HEK293T (cell line): ENCODE measurements at regions not wholly inside any gene's neighbourhood (a gene's known extent, or its start where the extent isn't known, plus 50 kb on each side); places are given as distances from the start of the nearest gene placed in this dataset.

Source experiments
- CTCF ChIA-PET: fragments of 350-600 bp; formaldehyde crosslinking; extraction: SDS; loops from one replicate; lab custom pipeline; 2021; ENCODE audit warnings: antibody characterized with exemption, inconsistent platforms; lab: Yijun Ruan, JAX
- POLR2A ChIA-PET: fragments of 350-600 bp; formaldehyde crosslinking; extraction: SDS; loops from one replicate; lab custom pipeline; 2020; ENCODE audit warnings: antibody characterized with exemption, inconsistent platforms; lab: Yijun Ruan, JAX
- DNase-seq: peaks from one replicate; pipeline ENCODE4 v3.0.0; 2012; ENCODE audit warnings: mixed read lengths; ENCODE audit errors: extremely low spot score
- ARNT ChIP-seq: fragments of 450-650 bp; IDR thresholded peaks from 2 replicates; pipeline ENCODE4 v1.6.1; 2017; ENCODE audit warnings: mild to moderate bottlenecking
- BHLHE40 ChIP-seq: fragments of 450-650 bp; IDR thresholded peaks from 2 replicates; pipeline ENCODE4 v1.6.1; 2016; ENCODE audit warnings: mild to moderate bottlenecking, moderate library complexity, borderline replicate concordance
- CTBP1 ChIP-seq: fragments of 450-650 bp; IDR thresholded peaks from 2 replicates; pipeline ENCODE4 v1.6.1; 2016; ENCODE audit warnings: borderline replicate concordance
- ELF4 ChIP-seq: fragments of 450-650 bp; IDR thresholded peaks from 2 replicates; pipeline ENCODE4 v1.6.1; 2017; ENCODE audit warnings: antibody characterized with exemption
- FOXA1 ChIP-seq: fragments of 450-650 bp; IDR thresholded peaks from 2 replicates; pipeline ENCODE4 v1.6.1; 2016; ENCODE audit warnings: mild to moderate bottlenecking
- FOXK2 ChIP-seq: fragments of 450-650 bp; IDR thresholded peaks from 2 replicates; pipeline ENCODE4 v1.6.1; 2016; ENCODE audit warnings: mild to moderate bottlenecking
- FOXM1 ChIP-seq: fragments of 450-650 bp; IDR thresholded peaks from 2 replicates; pipeline ENCODE4 v1.6.1; 2017; ENCODE audit warnings: mild to moderate bottlenecking, borderline replicate concordance
- HDGF ChIP-seq: fragments of 450-650 bp; IDR thresholded peaks from 2 replicates; pipeline ENCODE4 v1.6.1; 2017; ENCODE audit warnings: antibody characterized with exemption, borderline replicate concordance
- L3MBTL2 ChIP-seq: fragments of 450-650 bp; conservative IDR thresholded peaks from 2 replicates; pipeline ENCODE4 v1.6.1; 2016; ENCODE audit warnings: mild to moderate bottlenecking
- LEF1 ChIP-seq: fragments of 450-650 bp; IDR thresholded peaks from 2 replicates; pipeline ENCODE4 v1.6.1; 2017; ENCODE audit warnings: mild to moderate bottlenecking, borderline replicate concordance
- NFRKB ChIP-seq: fragments of 450-650 bp; IDR thresholded peaks from 2 replicates; pipeline ENCODE4 v1.6.1; 2016; ENCODE audit warnings: mild to moderate bottlenecking, moderate library complexity
- SP1 ChIP-seq: fragments of 450-650 bp; IDR thresholded peaks from 2 replicates; pipeline ENCODE4 v1.6.1; 2017
- SUZ12 ChIP-seq: fragments of 450-650 bp; IDR thresholded peaks from 2 replicates; pipeline ENCODE4 v1.6.1; 2016; ENCODE audit warnings: mild to moderate bottlenecking
- TARDBP ChIP-seq: fragments of 450-650 bp; IDR thresholded peaks from 2 replicates; pipeline ENCODE4 v1.6.1; 2016
- ZNF384 ChIP-seq: fragments of 450-650 bp; IDR thresholded peaks from 2 replicates; pipeline ENCODE4 v1.6.1; 2016
- TF ChIP-seq, protein P1 (sequence below): fragments of 450-650 bp; IDR thresholded peaks from 2 replicates; pipeline ENCODE4 v1.6.1; 2016

DNA sequence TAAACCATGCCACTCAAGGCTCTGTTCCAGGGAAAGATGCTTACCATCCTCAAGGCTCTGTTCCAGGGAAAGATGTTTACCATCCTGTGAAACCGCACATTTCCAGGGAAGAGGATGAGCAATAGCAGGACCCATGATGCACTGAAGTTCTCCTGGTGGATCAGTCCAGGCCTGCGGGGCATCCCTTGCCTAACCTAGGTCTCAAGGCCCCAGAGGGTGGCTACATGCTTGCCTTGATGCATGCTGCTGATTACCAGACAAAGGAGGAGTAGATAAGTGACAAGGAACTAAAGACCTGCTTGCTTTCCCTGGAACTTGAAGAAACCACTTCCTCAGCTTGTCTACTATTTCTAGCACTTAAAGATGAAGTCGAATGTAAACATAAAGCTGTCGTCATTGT is 111.0 kb upstream of the LINC00305 start:
- DNase-seq = no peak
- POLR2A ChIA-PET = no interaction called here
- CTCF ChIA-PET = no interaction called here

DNA sequence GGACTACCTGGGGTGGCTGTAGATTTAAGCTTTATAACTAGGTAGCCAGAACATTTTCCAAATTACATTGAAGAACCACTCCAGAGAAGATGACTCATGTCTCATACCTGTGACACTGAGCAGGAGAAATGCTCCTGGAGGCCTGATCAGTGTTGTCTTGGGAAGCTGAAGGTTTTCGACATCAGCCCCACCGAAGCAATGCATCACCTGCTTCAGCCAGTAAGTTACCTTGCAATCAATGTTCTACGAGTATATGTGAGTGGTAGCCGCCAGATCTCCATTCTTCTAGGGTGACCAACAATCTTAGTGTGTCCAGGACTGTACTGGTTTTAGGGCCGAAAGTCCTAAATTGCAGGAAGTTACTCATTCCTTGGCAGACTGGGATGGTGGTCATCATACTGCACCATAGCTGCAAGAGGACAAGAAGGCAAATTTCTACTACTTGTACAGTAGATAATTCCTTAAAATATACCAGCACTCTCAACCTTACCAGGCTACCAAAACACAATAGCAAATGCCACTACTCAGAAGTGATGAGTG is 109.3 kb upstream of the LINC00305 start:
- no peak for TF ChIP-seq CTBP1
- no peak for TF ChIP-seq BHLHE40
- TF ChIP-seq SP1 = no peak
- no peak for TF ChIP-seq LEF1
- TF ChIP-seq HDGF = no peak
- ChIA-PET POLR2A (no interaction called here), CTCF (no interaction called here)
- no peak for DNase-seq

More for the DNA sequence above, 111.0 kb upstream of the LINC00305 start:
- TF ChIP-seq ZNF384 (no peak), ELF4 (no peak), LEF1 (no peak), NFRKB (no peak), L3MBTL2 (no peak), SUZ12 (no peak), TARDBP (no peak), FOXA1 (no peak), BHLHE40 (no peak), CTBP1 (no peak), HDGF (no peak), FOXM1 (no peak), ARNT (no peak), FOXK2 (no peak), SP1 (no peak)
- TF ChIP-seq, protein P1, sequence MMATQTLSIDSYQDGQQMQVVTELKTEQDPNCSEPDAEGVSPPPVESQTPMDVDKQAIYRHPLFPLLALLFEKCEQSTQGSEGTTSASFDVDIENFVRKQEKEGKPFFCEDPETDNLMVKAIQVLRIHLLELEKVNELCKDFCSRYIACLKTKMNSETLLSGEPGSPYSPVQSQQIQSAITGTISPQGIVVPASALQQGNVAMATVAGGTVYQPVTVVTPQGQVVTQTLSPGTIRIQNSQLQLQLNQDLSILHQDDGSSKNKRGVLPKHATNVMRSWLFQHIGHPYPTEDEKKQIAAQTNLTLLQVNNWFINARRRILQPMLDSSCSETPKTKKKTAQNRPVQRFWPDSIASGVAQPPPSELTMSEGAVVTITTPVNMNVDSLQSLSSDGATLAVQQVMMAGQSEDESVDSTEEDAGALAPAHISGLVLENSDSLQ = no peak

DNA sequence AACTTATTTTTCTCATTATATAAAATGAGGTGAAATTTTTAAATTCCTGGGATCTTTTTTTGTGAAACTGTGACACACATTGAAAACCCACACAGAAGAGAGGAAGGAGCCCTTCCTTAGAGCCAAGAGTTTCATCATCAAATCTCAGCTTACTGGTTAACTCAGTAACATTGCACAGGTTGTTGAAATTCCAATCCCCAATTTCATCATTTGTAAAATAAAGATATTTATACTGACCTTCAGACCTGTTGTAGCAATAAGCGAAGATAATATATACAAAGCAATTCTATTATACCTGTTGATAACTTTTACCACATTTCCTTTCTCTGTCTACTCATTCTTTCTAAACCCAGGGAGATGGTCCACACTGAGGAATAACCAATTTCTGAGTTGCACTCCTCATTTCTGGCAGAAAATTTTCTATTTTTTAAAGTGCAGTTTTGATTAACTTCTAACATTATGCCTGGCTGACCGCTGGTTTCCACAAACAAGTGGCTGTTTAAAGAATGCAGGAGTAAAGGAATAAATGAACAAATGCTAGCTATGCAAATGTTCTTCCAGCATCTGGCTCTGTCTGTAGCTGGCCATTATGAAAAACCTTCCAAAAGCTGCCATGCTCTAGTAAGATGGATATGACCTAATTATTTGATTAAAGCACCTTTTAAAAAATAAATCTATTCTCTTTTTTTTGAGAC is 105.7 kb upstream of the LINC00305 start:
- CTCF ChIA-PET = no interaction called here
- POLR2A ChIA-PET = no interaction called here
- no peak for DNase-seq
- TF ChIP-seq, protein P1 = no peak
- no peak for TF ChIP-seq HDGF
- TF ChIP-seq ELF4 = no peak
- TF ChIP-seq FOXA1 = no peak
- no peak for TF ChIP-seq FOXK2
- no peak for TF ChIP-seq FOXM1
- TF ChIP-seq L3MBTL2 = no peak
- no peak for TF ChIP-seq SUZ12
- no peak for TF ChIP-seq TARDBP
- no peak for TF ChIP-seq LEF1
- no peak for TF ChIP-seq ARNT
- no peak for TF ChIP-seq BHLHE40
- TF ChIP-seq ZNF384 = no peak
- no peak for TF ChIP-seq CTBP1
- no peak for TF ChIP-seq NFRKB

DNA sequence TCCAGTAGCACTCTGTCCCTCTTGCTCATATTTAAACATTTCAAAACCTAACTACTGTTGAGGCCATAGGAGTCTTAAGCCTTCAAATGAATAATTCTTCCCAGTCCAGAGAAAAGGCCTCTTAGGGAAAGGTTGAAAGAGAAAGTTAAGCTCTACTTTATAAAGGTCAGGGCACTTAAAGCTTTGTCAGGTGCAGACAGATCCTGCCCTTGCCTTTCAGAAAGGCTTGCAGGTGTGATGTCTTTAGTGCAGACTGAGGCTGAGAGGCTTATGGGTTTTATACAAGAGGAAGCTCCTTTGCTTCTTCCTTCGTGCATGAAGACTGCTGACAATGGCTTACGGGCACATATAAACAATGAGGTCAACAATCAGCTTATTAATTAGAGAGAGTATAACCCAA is 105.0 kb upstream of the LINC00305 start:
- no peak for DNase-seq
- TF ChIP-seq ARNT (no peak), LEF1 (no peak), NFRKB (no peak), SP1 (no peak), FOXA1 (no peak), ZNF384 (no peak)
- TF ChIP-seq, protein P1 = no peak
- ChIA-PET CTCF (interaction anchor here (0.6 kb wide), 1 partner anchor 318 kb away, joined by 4 read pairs; no protein-coding TSS in a partner anchor), POLR2A (no interaction called here)

DNA sequence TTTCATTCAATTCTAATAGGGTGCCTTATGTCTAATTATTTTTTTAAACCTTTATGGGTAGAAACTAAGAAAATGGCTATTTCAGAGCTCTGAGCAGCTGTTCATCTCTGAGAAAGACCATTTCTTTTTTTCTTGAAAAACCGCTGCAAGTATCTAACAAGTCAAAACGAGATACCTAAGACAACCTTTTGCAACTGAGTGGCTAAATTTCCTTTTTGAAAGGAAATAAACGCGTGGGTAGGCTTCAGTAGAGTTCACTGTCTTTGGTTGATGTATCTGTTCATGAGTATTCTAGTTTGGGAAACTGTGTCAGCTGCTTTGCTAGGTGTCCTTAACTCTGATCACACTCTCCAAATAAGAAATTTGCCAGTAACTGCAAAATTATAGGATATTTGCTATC is 104.3 kb upstream of the LINC00305 start:
- no peak for DNase-seq
- TF ChIP-seq FOXK2 (no peak), ELF4 (no peak), ARNT (no peak), ZNF384 (no peak), HDGF (no peak), NFRKB (no peak), FOXA1 (no peak), L3MBTL2 (no peak), SUZ12 (no peak), LEF1 (no peak), TARDBP (no peak), BHLHE40 (no peak), CTBP1 (no peak), SP1 (no peak), FOXM1 (no peak)
- TF ChIP-seq, protein P1 = no peak
- ChIA-PET CTCF (no interaction called here), POLR2A (no interaction called here)

DNA sequence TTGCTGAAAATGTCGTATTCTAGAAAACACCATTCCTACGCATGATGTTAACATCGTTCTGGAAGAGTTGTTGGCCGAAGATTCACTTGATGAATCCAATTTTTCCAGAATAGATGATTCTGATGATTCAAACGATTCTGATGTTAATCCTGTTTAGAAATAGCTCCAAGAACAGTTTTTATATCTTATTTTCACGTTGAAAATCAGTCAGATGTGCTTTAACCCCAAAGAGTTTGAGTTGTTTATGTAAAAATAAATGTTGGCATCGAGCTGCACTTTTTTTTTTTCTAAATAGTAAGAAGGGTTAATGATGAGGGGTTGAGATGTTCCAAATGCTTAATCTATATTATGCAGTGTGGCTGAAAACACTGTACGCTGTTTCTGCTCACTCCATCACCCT is 99.9 kb upstream of the LINC00305 start:
- POLR2A ChIA-PET = no interaction called here
- TF ChIP-seq NFRKB (no peak), BHLHE40 (no peak), FOXK2 (no peak), L3MBTL2 (no peak), FOXM1 (no peak), SP1 (no peak), ZNF384 (no peak), CTBP1 (no peak), TARDBP (no peak), ELF4 (no peak), FOXA1 (no peak), SUZ12 (no peak), LEF1 (no peak)
- TF ChIP-seq, protein P1 = no peak
- CTCF ChIA-PET = no interaction called here
- DNase-seq = no peak
